ENCODE measurements at regions not wholly inside any gene's neighbourhood (a gene's known extent, or its start where the extent isn't known, plus 50 kb on each side); places are given as distances from the start of the nearest gene placed in this dataset.

- DNase-seq, result no peak
Observed at GRCh38 chr20:40322941-40323340, 366.1 kb downstream of the MAFB start.

DNA sequence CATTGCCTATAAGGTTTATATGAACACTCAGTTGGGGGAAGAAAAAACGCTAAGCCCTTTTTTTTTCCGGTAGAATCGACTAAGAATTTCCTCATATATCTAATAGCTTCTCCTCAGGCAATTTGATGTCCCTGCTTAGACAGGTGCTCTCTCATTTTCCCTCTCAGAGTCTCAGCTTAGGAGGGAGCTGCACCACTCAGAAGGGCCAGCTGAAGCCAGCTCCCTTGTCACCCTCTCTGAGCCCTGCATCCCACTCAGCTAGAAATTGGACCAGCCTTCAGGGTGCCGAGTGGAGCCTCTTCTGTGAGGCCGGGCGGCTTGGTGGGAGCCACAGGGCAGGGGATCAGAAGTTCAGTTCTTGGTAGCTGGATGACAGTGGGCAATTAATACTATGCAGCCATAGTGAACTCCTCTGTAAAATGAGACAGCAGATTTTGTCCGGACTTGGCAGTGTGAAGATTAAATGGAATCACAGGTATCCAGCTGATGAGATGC, 368.5 kb downstream of the MAFB start:
- DNase-seq, result no peak

- no peak for DNase-seq
Observed at GRCh38 chr20:40319741-40320516, 369.1 kb downstream of the MAFB start.

DNA sequence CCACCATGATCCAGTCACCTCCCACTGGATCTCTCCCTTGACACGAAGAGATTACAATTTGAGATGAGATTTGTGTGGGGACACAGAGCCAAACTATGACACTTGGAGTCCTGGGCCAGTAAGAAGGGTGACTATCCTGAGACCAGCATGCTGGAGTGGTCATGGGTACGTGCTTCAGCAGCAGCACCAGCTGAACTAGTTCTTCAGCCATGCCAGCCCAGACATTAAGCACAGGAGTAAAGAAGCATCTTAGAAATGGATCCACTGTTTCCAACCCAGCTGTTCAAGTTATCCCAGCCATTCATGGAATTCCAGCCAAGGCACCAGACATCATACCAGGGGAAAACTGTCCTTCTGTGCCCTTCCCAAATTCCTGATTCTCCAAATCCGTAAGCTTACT, 370.0 kb downstream of the MAFB start:
- DNase-seq, result no peak

DNA sequence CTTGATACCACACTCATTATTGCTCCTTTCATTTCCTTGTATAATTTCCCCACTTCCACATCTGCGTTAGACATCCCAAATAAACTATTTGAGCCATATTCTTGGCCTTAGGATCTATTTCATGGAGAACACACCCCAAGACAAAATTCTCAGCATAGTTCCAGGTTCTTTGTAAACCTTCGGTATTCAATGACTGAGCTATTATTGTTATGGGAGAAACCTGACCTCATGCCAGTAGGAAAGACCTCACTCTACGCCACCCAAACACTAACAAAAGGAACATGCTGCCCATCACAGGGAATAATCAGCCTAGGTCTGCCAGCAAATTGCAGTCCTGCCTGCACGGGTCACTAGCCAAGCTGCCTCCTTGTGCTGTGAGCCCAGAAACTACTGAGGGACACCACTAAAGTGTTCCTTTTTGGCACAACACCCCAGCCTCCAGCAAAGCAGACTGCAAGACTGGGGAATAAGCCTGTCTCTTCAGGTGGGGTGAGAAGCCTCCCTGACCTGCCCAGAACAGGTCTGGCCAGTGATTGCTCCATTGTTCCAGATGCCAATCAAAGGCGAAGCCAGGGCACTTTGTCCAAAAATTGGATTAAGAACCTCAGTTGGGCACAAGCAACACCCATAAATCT, 371.8 kb downstream of the MAFB start:
- DNase-seq, result peak in 5 of 56 donors; percentile 9 to 54 (median 18)

DNA sequence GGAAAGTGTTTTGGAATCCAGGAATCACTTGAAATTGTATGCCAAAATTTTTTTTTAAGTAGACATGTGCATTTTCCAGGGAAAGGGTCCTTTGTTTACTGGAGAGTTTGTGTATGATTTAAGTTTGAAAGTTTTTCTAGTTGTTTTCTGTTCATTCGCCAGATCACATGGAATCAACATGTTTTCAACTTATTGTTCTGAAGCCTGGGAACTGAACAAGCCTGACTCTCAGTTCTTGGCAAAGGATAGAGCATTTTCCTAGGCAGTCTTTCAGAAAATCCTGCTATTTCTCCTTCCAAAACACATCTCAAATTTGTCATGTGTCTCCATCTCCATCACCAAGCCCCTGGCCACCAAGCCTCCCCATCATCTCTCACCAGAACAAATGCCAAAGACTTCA, 374.8 kb downstream of the MAFB start:
- no peak for DNase-seq

- DNase-seq, result no peak
Observed at GRCh38 chr20:40313730-40314129, 375.3 kb downstream of the MAFB start.

GRCh38 chr20:40309731-40310130, 379.3 kb downstream of the MAFB start:
- no peak for DNase-seq

DNA sequence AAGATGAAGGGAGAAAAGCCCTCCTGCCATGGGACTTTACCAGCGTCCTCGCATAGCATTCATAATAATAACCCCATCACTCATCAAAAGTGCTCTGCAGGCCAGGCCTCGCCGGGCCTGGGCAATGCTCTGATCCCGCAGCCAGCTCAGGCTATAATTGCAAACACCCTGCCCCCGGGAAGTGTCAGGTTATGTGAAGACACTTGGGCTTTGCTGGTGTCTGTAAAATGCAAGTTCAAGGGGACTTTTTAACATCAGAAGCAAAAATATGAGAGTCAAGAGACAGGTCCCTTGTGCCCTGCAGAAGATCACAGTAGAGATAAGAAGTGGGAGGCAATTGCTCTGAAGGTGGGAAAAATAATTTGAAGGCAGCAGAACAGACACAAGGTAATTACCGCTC, 381.0 kb downstream of the MAFB start:
- DNase-seq, result no peak

- no peak for DNase-seq
Observed at GRCh38 chr20:40307268-40307667, 381.8 kb downstream of the MAFB start.

DNA sequence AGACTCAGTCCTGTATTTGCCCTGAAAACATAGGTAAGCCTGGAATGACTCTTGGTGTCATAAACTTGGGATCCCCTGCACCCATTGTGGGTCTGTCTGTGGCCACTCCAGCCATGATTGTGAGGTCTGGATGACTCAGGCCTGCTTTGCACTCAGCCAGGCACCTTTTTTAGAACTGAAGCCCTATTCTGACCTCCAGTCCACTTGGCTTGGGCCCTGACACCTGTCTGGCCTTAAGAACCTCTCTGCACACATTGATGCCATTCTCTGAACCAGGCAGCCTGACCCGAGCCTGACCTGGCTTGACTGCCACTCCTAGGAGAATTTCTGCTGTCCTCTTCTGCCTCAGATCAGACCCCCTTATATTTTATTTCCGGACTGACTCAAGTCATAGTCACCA, 383.7 kb downstream of the MAFB start:
- DNase-seq, result no peak

DNA sequence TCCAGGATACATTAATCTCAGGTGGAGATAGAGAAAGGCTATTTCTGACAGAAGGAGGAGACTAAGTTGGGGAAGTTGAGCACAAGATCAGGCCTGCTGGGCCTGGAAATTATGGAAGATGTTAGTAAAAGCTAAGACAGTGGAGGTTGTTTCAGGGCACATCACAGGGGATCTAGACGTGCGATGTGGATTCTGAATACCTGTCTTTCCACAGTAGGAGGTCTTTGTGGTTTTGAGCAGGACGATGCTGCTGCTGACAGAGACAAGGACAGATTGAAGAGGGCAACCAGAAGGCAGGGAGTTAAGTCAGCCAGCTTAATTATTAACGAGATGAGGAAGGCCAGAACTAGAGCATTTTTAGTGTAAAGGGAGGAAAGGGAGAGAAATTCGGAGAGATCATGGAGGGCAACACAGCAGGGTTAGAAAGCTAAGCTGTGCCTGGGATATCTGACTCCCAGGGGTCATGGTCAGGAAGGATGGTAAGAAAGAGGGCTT, 384.9 kb downstream of the MAFB start:
- DNase-seq, result no peak

DNA sequence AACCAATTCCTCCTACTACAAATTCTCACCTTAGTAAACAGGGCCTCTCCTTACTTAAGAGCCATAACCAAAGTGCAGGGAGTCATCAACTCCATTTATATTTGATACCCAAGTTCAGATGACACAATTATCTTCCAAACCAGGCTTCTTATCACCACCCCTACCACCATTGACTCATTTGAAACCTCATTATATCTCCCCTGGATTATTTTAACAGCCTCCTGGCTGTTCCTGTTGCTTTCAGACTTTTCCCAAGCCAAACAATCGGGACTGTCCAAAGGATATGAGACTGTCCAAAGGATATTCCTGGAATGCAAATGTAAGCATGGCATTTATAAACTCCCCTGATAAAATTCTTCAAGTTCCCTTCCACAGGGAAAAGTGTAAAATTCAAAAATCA, 394.3 kb downstream of the MAFB start:
- DNase-seq, result no peak

DNA sequence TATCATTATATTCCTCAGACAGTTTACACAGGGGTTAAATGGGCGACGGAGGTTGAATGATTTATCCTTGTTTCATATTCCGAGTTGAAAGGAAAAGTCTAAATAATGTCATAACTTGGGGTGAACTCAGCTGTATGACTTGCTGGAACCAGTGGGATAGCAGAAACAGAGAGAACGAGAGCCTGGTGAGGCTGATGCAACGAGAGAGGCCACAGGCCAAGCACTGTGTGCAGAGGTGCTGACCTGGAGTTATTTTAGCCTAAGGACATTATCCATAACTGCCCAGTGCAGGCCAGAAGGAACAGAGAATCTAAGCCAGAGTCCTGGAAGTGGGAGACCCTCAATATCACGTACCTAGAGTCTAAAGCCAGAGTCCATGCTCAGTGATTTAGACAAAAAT, 394.9 kb downstream of the MAFB start:
- DNase-seq, result no peak

DNA sequence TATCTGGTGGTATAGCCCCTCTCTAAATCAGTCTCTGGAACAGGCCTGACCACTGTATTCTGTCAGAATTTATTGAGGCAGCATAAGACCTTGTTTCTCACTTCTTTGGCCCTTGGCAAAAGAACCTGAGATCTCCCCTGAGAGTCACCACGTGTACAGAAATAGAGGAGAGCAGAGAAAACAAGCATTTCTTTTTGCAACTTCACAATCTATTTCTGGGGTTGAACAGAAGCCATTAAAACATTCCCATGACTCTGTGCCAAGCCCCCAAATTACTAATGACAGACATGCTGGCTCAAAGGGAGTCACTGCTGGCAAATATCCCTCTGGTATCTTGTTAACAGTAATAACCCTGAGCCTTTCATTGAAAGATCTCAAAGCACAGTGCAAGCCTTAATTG, 395.3 kb downstream of the MAFB start:
- DNase-seq, result no peak

GRCh38 chr20:40291493-40292135, 397.4 kb downstream of the MAFB start:
- no peak for DNase-seq

- DNase-seq, result no peak
Observed at GRCh38 chr20:40287683-40288082, 401.4 kb downstream of the MAFB start.

DNA sequence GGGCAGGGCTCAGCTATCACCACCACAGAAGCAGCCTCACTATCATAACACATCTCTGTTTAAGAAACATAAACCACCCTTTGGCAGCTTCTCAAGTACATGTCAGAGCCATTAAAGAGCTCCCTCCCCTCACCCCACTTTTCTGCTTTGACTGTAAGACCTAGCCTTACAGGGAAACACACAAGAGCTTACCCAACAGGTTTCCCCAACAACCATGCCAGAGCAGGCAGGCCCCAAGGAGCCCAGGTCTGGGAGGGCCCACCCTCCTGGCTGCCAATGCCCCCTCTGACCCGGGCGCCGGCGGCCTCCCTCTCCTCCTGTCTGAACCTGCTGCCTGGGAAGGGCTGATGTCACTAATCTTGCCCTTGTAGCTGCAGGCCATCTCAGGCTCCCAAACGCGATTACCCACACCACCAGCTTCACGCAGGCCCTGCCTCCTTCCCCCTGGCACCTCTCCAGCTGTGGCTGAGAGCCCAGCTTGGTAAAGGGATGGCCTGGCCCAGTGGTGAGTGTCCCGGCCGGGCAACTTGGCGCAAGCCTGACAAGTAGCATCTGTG, 402.0 kb downstream of the MAFB start:
- DNase-seq, result peak in 30 of 56 donors; percentile 2 to 55 (median 23)

DNA sequence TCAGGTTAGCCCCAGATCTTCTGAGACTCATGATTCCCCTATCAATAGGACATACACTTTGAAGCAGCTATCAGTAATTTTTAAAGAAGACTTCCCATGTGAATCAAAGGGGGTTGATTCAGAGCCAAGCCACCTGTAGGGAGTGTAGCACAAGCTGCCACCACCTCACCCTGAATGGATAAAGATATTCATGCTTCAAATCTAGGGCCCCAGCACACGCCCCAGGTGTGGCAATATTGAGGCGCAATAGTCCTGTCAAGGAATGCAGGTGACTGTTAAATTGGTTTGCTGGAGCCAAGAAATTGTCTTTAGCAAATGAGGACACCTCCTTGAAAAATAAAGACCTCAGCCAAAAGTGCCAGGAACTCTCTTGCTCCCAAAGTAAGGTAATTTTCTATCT, 404.4 kb downstream of the MAFB start:
- DNase-seq, result no peak

GRCh38 chr20:40283689-40284088, 405.3 kb downstream of the MAFB start:
- DNase-seq, result no peak

GRCh38 chr20:40282941-40283340, 406.1 kb downstream of the MAFB start:
- no peak for DNase-seq

DNA sequence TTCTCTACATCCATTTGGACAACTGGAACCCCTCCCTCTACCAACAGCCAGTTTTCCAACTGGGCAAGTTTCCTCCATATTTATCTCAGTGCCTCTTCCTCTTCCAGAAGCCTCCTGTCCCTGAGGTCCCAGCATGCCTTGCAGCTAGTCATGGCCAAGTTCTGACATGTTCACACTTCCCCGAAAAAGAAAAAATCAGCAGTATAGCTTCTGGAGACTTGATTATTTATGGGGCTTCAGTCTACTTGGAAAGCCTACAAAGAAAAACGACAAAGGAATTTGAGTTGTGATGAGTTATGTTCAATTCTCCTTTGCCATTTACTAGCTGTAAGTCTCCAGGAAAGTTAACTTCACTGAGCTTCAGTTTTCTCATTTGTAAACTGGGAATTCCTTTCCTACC, 406.5 kb downstream of the MAFB start:
- DNase-seq, result no peak

Measured in amygdala (tissue), 56 donors.